Stomach (tissue), 8 donors: ENCODE measurements at regions not wholly inside any gene's neighbourhood (a gene's known extent, or its start where the extent isn't known, plus 50 kb on each side); places are given as distances from the start of the nearest gene placed in this dataset.

ENCODE experiments used
- DNase-seq, 2 donors: peaks; one replicate each; pipeline versions ENCODE4 v3.0.0 to v3.0.0-alpha.2; 2013 to 2019
- H3K27ac ChIP-seq, 5 donors: fragments of 200-600 bp in 4 of 5; sonication (generic) in 4 of 5; one replicate each; pipeline ENCODE4 v1.5.1; 2013 to 2019; ENCODE audit warnings: mild to moderate bottlenecking in 1 of 5, moderate library complexity in 1 of 5
- H3K27me3 ChIP-seq, 3 donors: fragments of 200-600 bp; sonication (generic); one replicate each; pipeline ENCODE4 v1.5.1; 2017 to 2019; ENCODE audit warnings: mixed run types in 1 of 3
- H3K36me3 ChIP-seq, 4 donors: fragments of 200-600 bp; sonication (generic); 1 replicate in 3 of 4; 2 replicates in 1 of 4; pipeline ENCODE4 v1.5.1; 2016 to 2019
- H3K4me1 ChIP-seq, 4 donors: fragments of 200-600 bp; sonication (generic); one replicate each; pipeline ENCODE4 v1.5.1; 2016 to 2019
- H3K4me3 ChIP-seq, 4 donors: fragments of 200-600 bp; sonication (generic) in 3 of 4; one replicate each; pipeline ENCODE4 v1.5.1; 2016 to 2019; ENCODE audit warnings: mild to moderate bottlenecking in 1 of 4
- H3K9me3 ChIP-seq, 4 donors: fragments of 200-600 bp; sonication (generic); one replicate each; pipeline ENCODE4 v1.5.1; 2016 to 2019
- EP300 ChIP-seq: sonication (generic); formaldehyde crosslinking; IDR thresholded peaks from one replicate; pipeline ENCODE4 v1.6.1; 2017; ENCODE audit warnings: antibody characterized with exemption
- POLR2A ChIP-seq, 4 donors: fragments of 450-650 bp; IDR thresholded peaks; one replicate each; pipeline ENCODE4 v1.6.1; 2016; ENCODE audit warnings: antibody characterized with exemption in 4 of 4, control low read depth in 2 of 4, mild to moderate bottlenecking in 1 of 4, moderate library complexity in 1 of 4
- POLR2AphosphoS5 ChIP-seq, 3 donors: sonication (generic); formaldehyde crosslinking; IDR thresholded peaks; one replicate each; pipeline ENCODE4 v1.6.1; 2016; ENCODE audit warnings: antibody characterized with exemption in 3 of 3
- WGBS, 5 donors: extraction: QIAGEN DNeasy Blood & Tissue Kit in 3 of 5; methylation state at CpG; one replicate each; pipeline versions ENCODE4 v1.1.5 to v1.1.7; 2013 to 2018; 5-methylcytosine and 5-hydroxymethylcytosine counted together
- intact Hi-C: fragments of 100-400 bp; cut with DNase I; formaldehyde crosslinking; loops from one replicate; pipeline ENCODE4 v1.15.1; 2023; ENCODE audit warnings: low total_unique reads
- TF ChIP-seq, protein P1 (sequence below), 7 experiments: fragments of 450-650 bp in 4 of 7; fragments of 200-600 bp in 3 of 7; sonication (generic) in 3 of 7; IDR thresholded peaks; one replicate each; pipeline ENCODE4 v1.5.1; 2016 to 2019; ENCODE audit warnings: antibody characterized with exemption in 7 of 7, control low read depth in 2 of 7, mild to moderate bottlenecking in 1 of 7
- donor health status: healthy with polysubstance abuse.
- donor health status: Bipolar disorder and iron deficiency.
- donor health status: healthy.

DNA sequence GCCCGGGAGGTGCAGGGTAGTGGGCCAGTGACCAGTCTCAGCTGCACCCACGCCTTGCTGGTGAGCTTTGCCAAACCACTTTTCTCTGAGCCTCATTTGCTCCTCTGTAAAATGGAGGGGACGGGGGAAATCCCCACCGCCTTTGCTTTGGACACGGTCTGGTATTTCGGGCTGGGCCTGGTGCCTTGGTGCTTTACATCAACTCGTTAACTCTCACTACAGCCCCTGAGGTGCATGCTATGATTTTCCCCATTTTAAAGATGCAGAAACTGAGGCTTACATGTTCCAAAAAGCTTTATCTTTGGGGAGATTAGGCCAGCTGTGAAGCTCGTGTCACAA lies 116.1 kb upstream of the RUNX3 start:
- intact Hi-C loops, result no loop called here
- Histone ChIP-seq H3K4me3 (no peak overlapping the region), H3K36me3 (no peaks in the 10 kb centered on the region), H3K9me3 (peaks cover 0 to 9% (median 0%) of the 10 kb centered on the region in 4 donors), H3K4me1 (no peaks in the 10 kb centered on the region), H3K27ac (no peak overlapping the region), H3K27me3 (peaks cover 0 to 21% (median 0%) of the 10 kb centered on the region in 3 donors)
- WGBS, 5 donors, result 61 to 72% (median 64%) methylated on average over 7 to 8 of the region's 8 CpGs
- no peak for TF ChIP-seq POLR2AphosphoS5 (IDR thresholded peaks at IDR 0.05)
- TF ChIP-seq, protein P1, sequence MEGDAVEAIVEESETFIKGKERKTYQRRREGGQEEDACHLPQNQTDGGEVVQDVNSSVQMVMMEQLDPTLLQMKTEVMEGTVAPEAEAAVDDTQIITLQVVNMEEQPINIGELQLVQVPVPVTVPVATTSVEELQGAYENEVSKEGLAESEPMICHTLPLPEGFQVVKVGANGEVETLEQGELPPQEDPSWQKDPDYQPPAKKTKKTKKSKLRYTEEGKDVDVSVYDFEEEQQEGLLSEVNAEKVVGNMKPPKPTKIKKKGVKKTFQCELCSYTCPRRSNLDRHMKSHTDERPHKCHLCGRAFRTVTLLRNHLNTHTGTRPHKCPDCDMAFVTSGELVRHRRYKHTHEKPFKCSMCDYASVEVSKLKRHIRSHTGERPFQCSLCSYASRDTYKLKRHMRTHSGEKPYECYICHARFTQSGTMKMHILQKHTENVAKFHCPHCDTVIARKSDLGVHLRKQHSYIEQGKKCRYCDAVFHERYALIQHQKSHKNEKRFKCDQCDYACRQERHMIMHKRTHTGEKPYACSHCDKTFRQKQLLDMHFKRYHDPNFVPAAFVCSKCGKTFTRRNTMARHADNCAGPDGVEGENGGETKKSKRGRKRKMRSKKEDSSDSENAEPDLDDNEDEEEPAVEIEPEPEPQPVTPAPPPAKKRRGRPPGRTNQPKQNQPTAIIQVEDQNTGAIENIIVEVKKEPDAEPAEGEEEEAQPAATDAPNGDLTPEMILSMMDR (IDR thresholded peaks at IDR 0.05), result no peak
- TF ChIP-seq EP300, result no peak
- TF ChIP-seq POLR2A (IDR thresholded peaks at IDR 0.05), result no peak
- no peak for DNase-seq

DNA sequence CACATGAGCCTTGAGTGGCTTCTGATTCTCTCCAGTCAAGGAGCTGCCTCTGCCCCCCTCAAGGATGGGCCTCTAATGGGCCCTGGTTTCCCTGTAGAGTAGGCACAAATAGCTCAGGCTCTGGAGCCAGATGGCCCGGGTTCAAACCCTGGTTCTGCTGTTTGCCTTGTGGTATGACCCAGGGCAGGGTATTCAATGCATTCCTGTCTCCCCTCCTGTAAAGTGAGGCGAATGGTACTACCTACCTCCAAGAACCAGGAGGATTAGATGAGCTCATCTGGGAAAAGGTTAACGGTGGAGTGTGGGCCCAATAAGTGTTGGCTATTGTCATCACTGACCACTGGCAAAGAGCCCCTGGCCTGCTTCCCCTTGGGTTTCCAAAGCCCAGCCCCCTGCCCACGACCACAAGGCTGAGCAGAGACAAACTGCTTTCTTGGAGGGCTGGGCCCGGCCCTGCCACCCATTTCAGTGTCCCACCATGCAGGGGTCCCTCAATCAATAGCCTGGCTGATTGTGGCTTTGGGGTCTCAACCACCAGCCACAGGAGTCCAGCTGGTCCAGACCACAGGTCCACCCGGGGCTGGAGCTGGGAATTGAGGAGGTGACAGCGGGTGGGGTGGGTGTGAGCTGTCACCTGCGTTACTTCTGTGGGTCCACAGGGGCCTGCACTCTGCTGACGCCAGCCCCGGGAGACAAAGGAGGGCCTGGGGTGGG lies 115.6 kb upstream of the RUNX3 start:
- 70 to 77% (median 74%) methylated on average over 6 to 10 of the region's 10 CpGs for WGBS, 5 donors
- Histone ChIP-seq H3K9me3 (peaks cover 0 to 9% (median 0%) of the 10 kb centered on the region in 4 donors), H3K36me3 (no peaks in the 10 kb centered on the region), H3K4me3 (no peak overlapping the region), H3K27me3 (peaks cover 0 to 26% (median 0%) of the 10 kb centered on the region in 3 donors), H3K4me1 (no peaks in the 10 kb centered on the region), H3K27ac (no peak overlapping the region)
- no peak for DNase-seq
- intact Hi-C loops, result no loop called here
- TF ChIP-seq, protein P1 (IDR thresholded peaks at IDR 0.05), result no peak
- TF ChIP-seq POLR2AphosphoS5 (IDR thresholded peaks at IDR 0.05) (no peak), POLR2A (IDR thresholded peaks at IDR 0.05) (no peak), EP300 (no peak)

DNA sequence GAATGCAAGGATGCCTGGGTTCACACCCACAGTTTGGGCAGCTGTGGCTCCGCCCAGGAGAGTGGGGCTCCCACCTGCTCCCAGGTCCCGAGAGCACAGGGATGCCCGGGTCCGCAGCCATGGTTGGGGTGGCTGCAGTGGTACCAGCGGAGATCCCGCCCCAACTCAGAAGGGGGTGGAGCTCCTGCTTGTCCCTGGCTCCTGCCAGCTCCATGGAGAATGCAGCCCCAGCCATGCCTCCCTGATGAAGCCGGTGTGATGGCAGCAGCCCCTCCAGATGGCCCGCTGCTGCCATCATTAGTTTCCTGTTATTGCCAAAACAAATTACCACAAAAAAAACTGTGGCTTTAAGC lies 113.1 kb upstream of the RUNX3 start:
- peaks cover 0 to 41% (median 0%) of the 10 kb centered on the region in 3 donors for H3K27me3 ChIP-seq
- no peaks in the 10 kb centered on the region for H3K36me3 ChIP-seq
- DNase-seq, result no peak
- intact Hi-C loops, result no loop called here
- no peak overlapping the region for H3K27ac ChIP-seq
- WGBS, 5 donors, result 76 to 93% (median 86%) methylated on average over 3 to 8 of the region's 8 CpGs
- no peaks in the 10 kb centered on the region for H3K4me1 ChIP-seq
- peaks cover 0 to 9% (median 0%) of the 10 kb centered on the region in 4 donors for H3K9me3 ChIP-seq
- H3K4me3 ChIP-seq, result no peak overlapping the region
- TF ChIP-seq POLR2AphosphoS5 (IDR thresholded peaks at IDR 0.05), result no peak
- TF ChIP-seq, protein P1 (IDR thresholded peaks at IDR 0.05), result no peak
- TF ChIP-seq POLR2A (IDR thresholded peaks at IDR 0.05), result no peak
- no peak for TF ChIP-seq EP300

DNA sequence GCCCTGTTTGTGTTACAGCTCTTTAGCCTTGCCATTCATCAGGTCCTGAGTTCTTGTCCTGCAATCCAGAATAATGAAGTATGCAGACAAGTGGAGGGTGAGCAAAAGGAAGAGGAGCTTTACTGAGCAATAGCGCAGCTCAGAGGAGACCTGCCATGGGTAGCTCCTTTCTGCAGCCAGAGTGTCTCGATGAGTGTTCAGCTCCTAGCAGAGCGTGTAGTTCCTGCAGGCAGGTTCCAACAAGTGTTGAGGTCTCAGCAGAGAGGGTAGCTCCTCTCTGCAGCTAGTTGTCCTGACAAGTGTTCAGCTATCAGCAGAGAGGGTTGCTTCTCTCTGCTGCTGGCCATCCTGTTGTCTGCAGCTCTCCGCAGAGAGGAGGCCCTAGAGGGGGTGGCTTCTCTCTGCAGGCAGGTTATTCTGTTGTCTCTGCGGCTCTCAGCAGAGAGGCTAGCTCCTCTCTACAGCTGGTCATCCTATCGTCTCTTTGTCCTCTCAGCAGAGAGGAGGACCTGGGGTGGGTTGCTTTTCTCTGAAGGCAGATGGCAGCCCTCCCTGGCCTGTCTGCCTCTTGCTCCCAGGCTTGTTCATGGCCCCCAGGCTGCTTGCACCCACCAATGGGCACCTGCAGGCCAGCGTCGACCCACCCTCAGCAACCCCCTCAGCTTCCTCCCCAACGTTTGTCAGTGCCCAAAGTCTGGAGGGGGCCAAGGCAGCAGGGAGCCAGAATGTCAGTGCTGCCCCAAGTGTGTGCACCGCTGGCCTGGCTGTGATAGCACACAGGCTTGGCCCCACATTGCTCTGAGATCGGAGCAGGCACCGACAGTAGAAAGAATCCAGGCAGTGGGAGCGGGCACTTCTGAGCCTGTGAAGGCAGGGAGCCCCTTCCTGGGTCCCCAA lies 112.5 kb upstream of the RUNX3 start:
- no peak for DNase-seq
- Histone ChIP-seq H3K4me3 (no peak overlapping the region), H3K9me3 (peaks cover 0 to 9% (median 0%) of the 10 kb centered on the region in 4 donors), H3K36me3 (no peaks in the 10 kb centered on the region), H3K4me1 (no peaks in the 10 kb centered on the region), H3K27me3 (peaks cover 0 to 41% (median 0%) of the 10 kb centered on the region in 3 donors), H3K27ac (no peak overlapping the region)
- TF ChIP-seq EP300 (no peak), POLR2A (IDR thresholded peaks at IDR 0.05) (no peak), POLR2AphosphoS5 (IDR thresholded peaks at IDR 0.05) (no peak)
- TF ChIP-seq, protein P1 (IDR thresholded peaks at IDR 0.05), result no peak
- 57 to 71% (median 67%) methylated on average over 12 to 13 of the region's 13 CpGs for WGBS, 5 donors
- intact Hi-C loops, result no loop called here
